Caki2 (cell line): ENCODE measurements at regions not wholly inside any gene's neighbourhood (a gene's known extent, or its start where the extent isn't known, plus 50 kb on each side); places are given as distances from the start of the nearest gene placed in this dataset.
"Not testable (repeated sequence)": the region's sequence is repeated elsewhere in the genome, so short reads cannot be mapped to it uniquely, and the experiment has no call there.

Experiments
- DNase-seq: peaks from one replicate; pipeline ENCODE4 v3.0.0-alpha.2; 2015; ENCODE audit warnings: low read depth
- in situ Hi-C: cut with HindIII; loops from 2 replicates; pipeline ENCODE4 v1.10.0; 2016; ENCODE audit warnings: low sequenced_read_pairs, low pct_unique_long_range_greater_than_20kb, mixed read lengths

DNA sequence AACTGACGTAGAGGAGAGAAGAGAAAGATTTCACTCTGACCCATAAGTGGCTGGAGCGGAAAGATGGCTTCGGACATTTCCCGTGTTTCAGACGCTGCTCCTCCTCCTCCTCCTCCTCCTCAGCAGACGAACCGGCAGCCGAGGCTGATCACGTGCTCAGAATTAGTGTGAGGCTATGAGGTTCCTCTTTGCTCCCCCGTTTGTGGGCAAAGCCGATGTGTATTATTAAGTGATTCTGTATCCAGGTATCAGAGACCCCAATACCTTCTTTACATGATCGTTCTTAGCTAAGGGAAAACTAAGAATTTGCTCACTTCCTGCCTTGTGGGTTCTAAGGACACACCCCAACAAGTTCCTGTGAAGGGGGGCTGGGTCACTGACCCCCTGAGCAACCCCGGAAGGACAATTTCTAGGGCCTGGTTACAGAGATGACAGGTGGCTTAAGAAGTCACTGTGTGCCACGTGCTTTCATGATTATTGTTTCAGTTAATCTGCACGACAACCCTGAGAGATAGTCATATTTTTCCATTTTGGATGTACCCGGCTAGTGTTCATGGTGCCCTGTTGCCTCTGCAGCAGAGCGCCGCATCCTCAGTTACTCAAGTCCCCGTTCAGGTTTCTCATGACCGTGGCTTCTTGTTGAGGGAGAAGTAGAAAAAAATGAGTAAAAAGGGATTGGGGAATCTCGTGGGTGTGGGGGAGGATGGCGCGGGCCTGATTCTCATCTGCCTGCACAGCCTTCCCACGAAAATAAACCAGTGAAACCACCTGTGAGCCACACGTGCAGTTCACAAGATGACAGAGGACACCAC, 671.8 kb downstream of the QKI start:
- DNase-seq = no peak

GRCh38 chr6:164085091-164086075, 670.9 kb downstream of the QKI start:
- DNase-seq = no peak
- in situ Hi-C loops = no loop called here

More for the DNA sequence above, 671.8 kb downstream of the QKI start:
- in situ Hi-C loops = no loop called here

- no peak for DNase-seq
- in situ Hi-C loops = no loop called here
Measured at GRCh38 chr6:164079275-164079600, 664.7 kb downstream of the QKI start.

GRCh38 chr6:164078532-164079274, 664.2 kb downstream of the QKI start:
- in situ Hi-C loops = no loop called here
- DNase-seq = no peak

GRCh38 chr6:164076818-164077532, 662.5 kb downstream of the QKI start:
- DNase-seq, in situ Hi-C loops: not testable (repeated sequence)

GRCh38 chr6:164075981-164076615, 661.6 kb downstream of the QKI start:
- in situ Hi-C loops = no loop called here
- DNase-seq = no peak

- in situ Hi-C loops = no loop called here
Measured at GRCh38 chr6:164072240-164072666, 657.7 kb downstream of the QKI start.

GRCh38 chr6:164069350-164069990, 655.0 kb downstream of the QKI start:
- in situ Hi-C loops = no loop called here
- no peak for DNase-seq

More at GRCh38 chr6:164072240-164072666, 657.7 kb downstream of the QKI start:
- no peak for DNase-seq

GRCh38 chr6:164068527-164068926, 654.0 kb downstream of the QKI start:
- in situ Hi-C loops = no loop called here

GRCh38 chr6:164066766-164067165, 652.2 kb downstream of the QKI start:
- in situ Hi-C loops = no loop called here

More at GRCh38 chr6:164068527-164068926, 654.0 kb downstream of the QKI start:
- no peak for DNase-seq

GRCh38 chr6:164066335-164066734, 651.8 kb downstream of the QKI start:
- in situ Hi-C loops = no loop called here
- no peak for DNase-seq

More at GRCh38 chr6:164066766-164067165, 652.2 kb downstream of the QKI start:
- DNase-seq = no peak

- in situ Hi-C loops = no loop called here
- no peak for DNase-seq
Measured at GRCh38 chr6:164063346-164063745, 648.8 kb downstream of the QKI start.

- DNase-seq = no peak
- in situ Hi-C loops = no loop called here
Measured at GRCh38 chr6:164062872-164063271, 648.4 kb downstream of the QKI start.

DNA sequence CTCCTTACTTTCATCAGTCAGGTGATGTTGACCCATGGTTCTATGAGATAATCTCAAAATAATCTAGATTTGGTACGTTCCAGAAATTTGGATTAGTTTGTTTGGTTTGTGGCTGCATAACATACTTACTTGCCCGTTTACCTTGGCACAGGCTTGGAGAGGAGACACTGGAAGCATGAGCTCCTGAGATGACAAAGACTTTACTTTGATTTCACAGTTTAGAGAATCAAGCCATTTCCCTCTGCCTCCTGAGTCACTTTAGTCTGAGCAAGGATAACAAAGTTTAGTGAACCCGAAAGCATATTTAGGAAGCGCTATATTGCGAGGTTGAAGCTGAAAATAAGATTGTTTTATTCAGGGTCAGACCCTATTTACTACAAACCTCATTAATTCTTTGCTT, 643.4 kb downstream of the QKI start:
- no peak for DNase-seq
- in situ Hi-C loops = no loop called here

GRCh38 chr6:164051427-164051826, 636.9 kb downstream of the QKI start:
- DNase-seq = no peak
- in situ Hi-C loops = no loop called here

- DNase-seq = no peak
- in situ Hi-C loops = no loop called here
Measured at GRCh38 chr6:164049517-164049988, 635.0 kb downstream of the QKI start.
